Upper lobe of left lung (tissue), 6 donors: ENCODE measurements at regions not wholly inside any gene's neighbourhood (a gene's known extent, or its start where the extent isn't known, plus 50 kb on each side); places are given as distances from the start of the nearest gene placed in this dataset.
A peak's percentile ranks its signal among the peaks of the same experiment; 100 is the strongest.

Source experiments
- ATAC-seq, 2 donors: fragments of 200-7000 bp; cut with Tn5 transposase; one replicate each; pipeline ENCODE4 v1.9.1; 2022; ENCODE audit warnings: mild to moderate bottlenecking in 2 of 2, moderate library complexity in 2 of 2; ENCODE audit not compliant: low FRiP score in 2 of 2
- DNase-seq, 2 donors: peaks; one replicate each; pipeline ENCODE4 v3.0.0-alpha.2; 2019 to 2020
- H3K27ac ChIP-seq, 4 donors: fragments of 200-600 bp; sonication (generic); one replicate each; pipeline ENCODE4 v1.5.1; 2016 to 2019
- H3K27me3 ChIP-seq, 4 donors: fragments of 200-600 bp; sonication (generic); one replicate each; pipeline ENCODE4 v1.5.1; 2017 to 2019
- H3K36me3 ChIP-seq, 4 donors: fragments of 200-600 bp; sonication (generic); one replicate each; pipeline ENCODE4 v1.5.1; 2016 to 2019
- H3K4me1 ChIP-seq, 4 donors: fragments of 200-600 bp; sonication (generic); one replicate each; pipeline ENCODE4 v1.5.1; 2018 to 2019
- H3K4me3 ChIP-seq, 4 donors: fragments of 200-600 bp; sonication (generic); one replicate each; pipeline ENCODE4 v1.5.1; 2017 to 2019; ENCODE audit warnings: mild to moderate bottlenecking in 2 of 4, moderate library complexity in 1 of 4
- H3K9me3 ChIP-seq, 4 donors: fragments of 200-600 bp; sonication (generic); one replicate each; pipeline ENCODE4 v1.5.1; 2018 to 2019
- EP300 ChIP-seq, 4 donors: sonication (generic); formaldehyde crosslinking; IDR thresholded peaks; one replicate each; pipeline ENCODE4 v1.5.1; 2017; ENCODE audit warnings: antibody characterized with exemption in 4 of 4, control low read depth in 2 of 4
- POLR2A ChIP-seq, 4 donors: fragments of 450-650 bp; IDR thresholded peaks; one replicate each; pipeline ENCODE4 v1.5.1; 2016 to 2017; ENCODE audit warnings: antibody characterized with exemption in 4 of 4, mild to moderate bottlenecking in 2 of 4
- POLR2AphosphoS5 ChIP-seq, 2 donors: sonication (generic); formaldehyde crosslinking; IDR thresholded peaks; one replicate each; pipeline ENCODE4 v1.5.1; 2017; ENCODE audit warnings: antibody characterized with exemption in 2 of 2
- WGBS, 2 donors: methylation state at CpG; one replicate each; pipeline ENCODE4 v1.1.5; 2017 to 2018; 5-methylcytosine and 5-hydroxymethylcytosine counted together
- TF ChIP-seq, protein P1 (sequence below), 6 experiments: fragments of 450-650 bp in 4 of 6; fragments of 200-600 bp in 2 of 6; sonication (generic) in 2 of 6; IDR thresholded peaks; one replicate each; pipeline ENCODE4 v1.5.1; 2016 to 2019; ENCODE audit warnings: antibody characterized with exemption in 6 of 6
- donor health status: DM: no; HTN: no; CAD: no; lungs with moderate emphysema.
- donor health status: DM: no; HTN: yes; CAD: no; lungs with severe emphysema.

DNA sequence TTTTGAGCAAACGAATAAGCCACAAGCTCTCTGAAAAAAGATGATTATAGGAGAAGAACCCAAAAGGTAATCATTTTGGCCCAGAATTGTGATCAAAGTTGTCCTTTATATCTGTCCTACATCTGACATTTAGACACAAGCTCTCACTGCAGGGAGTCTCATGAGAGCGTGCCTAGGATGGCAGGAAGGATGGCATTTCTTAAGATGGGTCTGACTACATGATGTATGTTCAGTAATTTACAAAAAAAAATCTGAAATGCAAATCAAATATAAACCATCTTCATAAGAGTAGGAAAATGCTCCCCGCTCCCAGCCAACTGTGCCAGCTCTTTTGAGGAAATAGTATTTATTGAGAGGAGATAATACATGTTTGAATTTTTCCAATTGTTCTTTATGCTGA lies 81.0 kb upstream of the MBNL2 start:
- Histone ChIP-seq H3K4me3 (no peak overlapping the region), H3K27ac (peak overlapping the region in 3 of 4 donors; percentile 3 to 27 (median 21)), H3K4me1 (peaks cover 14 to 24% (median 18%) of the 10 kb centered on the region in 4 donors), H3K36me3 (no peaks in the 10 kb centered on the region), H3K9me3 (no peaks in the 10 kb centered on the region), H3K27me3 (no peaks in the 10 kb centered on the region)
- DNase-seq = no peak
- ATAC-seq = no peak
- TF ChIP-seq, protein P1, sequence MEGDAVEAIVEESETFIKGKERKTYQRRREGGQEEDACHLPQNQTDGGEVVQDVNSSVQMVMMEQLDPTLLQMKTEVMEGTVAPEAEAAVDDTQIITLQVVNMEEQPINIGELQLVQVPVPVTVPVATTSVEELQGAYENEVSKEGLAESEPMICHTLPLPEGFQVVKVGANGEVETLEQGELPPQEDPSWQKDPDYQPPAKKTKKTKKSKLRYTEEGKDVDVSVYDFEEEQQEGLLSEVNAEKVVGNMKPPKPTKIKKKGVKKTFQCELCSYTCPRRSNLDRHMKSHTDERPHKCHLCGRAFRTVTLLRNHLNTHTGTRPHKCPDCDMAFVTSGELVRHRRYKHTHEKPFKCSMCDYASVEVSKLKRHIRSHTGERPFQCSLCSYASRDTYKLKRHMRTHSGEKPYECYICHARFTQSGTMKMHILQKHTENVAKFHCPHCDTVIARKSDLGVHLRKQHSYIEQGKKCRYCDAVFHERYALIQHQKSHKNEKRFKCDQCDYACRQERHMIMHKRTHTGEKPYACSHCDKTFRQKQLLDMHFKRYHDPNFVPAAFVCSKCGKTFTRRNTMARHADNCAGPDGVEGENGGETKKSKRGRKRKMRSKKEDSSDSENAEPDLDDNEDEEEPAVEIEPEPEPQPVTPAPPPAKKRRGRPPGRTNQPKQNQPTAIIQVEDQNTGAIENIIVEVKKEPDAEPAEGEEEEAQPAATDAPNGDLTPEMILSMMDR (IDR thresholded peaks at IDR 0.05) = no peak
- TF ChIP-seq POLR2AphosphoS5 (IDR thresholded peaks at IDR 0.05) (no peak), POLR2A (IDR thresholded peaks at IDR 0.05) (no peak), EP300 (IDR thresholded peaks at IDR 0.05) (no peak)
- 63 to 77% methylated on average over 3 of the region's 3 CpGs for WGBS, 2 donors

DNA sequence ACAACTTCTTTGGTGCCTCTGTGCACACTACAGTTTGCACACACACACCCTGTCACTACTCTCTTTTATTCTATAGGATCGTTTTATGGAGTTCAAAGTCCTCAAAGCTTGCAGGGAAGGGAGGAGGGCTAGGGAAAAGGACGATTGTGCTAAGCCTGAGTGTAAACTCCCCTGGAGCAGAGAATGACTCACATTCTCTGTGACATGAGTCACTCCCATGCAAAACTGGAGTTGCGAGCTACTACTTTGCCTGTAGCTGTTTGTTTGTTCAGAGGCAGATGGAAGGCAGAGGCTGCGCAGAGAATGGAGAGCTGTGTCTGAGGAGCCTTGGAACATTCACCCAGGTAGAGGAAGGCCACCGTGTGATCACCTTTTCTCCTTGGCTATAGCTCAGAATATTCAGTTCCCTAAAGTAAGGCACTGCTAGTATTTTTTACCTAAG lies 80.5 kb upstream of the MBNL2 start:
- peak in 1 of 2 donors; percentile 76 for DNase-seq
- peak overlapping the region in 1 of 4 donors; percentile 31 for H3K4me3 ChIP-seq

DNA sequence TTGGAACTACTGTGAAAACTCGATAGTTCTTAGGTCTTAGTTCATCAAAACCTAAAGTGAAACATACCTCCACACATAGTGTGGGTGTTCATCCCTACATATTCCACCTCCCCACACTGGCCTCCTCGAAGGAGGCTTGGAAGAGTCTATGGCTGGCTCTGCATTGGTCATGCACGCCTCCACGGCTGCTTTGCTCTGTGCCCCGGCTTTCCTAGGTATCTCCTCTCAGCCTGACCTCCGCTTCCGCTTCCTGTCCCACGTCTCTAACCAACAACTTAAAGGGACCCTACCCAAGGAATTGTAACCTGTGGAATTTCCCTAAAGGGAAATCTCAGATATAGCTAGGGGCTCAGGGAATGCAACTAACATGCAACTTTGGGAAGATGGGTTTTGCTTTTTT lies 79.7 kb upstream of the MBNL2 start:
- 47 to 62% methylated on average over 8 of the region's 8 CpGs for WGBS, 2 donors
- DNase-seq (no peak), ATAC-seq (peak; percentile 26 to 44)
- Histone ChIP-seq H3K4me3 (peak overlapping the region in 3 of 4 donors; percentile 3 to 31 (median 16)), H3K4me1 (peaks cover 10 to 19% (median 15%) of the 10 kb centered on the region in 4 donors), H3K36me3 (no peaks in the 10 kb centered on the region), H3K9me3 (no peaks in the 10 kb centered on the region), H3K27me3 (no peaks in the 10 kb centered on the region), H3K27ac (peak overlapping the region in 3 of 4 donors; percentile 6 to 49 (median 22))
- TF ChIP-seq, protein P1 (IDR thresholded peaks at IDR 0.05) = no peak
- TF ChIP-seq POLR2A (IDR thresholded peaks at IDR 0.05) = no peak
- TF ChIP-seq EP300 (IDR thresholded peaks at IDR 0.05) = no peak
- no peak for TF ChIP-seq POLR2AphosphoS5 (IDR thresholded peaks at IDR 0.05)

More for the DNA sequence above, 80.5 kb upstream of the MBNL2 start:
- peak; percentile 88 to 94 for ATAC-seq
- peak in 1 of 4 donors; percentile 65 for TF ChIP-seq EP300 (IDR thresholded peaks at IDR 0.05)
- TF ChIP-seq, protein P1 (IDR thresholded peaks at IDR 0.05) = no peak
- TF ChIP-seq POLR2AphosphoS5 (IDR thresholded peaks at IDR 0.05) = peak; percentile 43 to 56
- H3K4me1 ChIP-seq = peaks cover 12 to 19% (median 17%) of the 10 kb centered on the region in 4 donors
- H3K36me3 ChIP-seq = no peaks in the 10 kb centered on the region
- H3K27ac ChIP-seq = peak overlapping the region in 3 of 4 donors; percentile 21 to 27 (median 22)
- H3K27me3 ChIP-seq = no peaks in the 10 kb centered on the region
- no peaks in the 10 kb centered on the region for H3K9me3 ChIP-seq
- 17 to 19% methylated on average over 5 of the region's 5 CpGs for WGBS, 2 donors

DNA sequence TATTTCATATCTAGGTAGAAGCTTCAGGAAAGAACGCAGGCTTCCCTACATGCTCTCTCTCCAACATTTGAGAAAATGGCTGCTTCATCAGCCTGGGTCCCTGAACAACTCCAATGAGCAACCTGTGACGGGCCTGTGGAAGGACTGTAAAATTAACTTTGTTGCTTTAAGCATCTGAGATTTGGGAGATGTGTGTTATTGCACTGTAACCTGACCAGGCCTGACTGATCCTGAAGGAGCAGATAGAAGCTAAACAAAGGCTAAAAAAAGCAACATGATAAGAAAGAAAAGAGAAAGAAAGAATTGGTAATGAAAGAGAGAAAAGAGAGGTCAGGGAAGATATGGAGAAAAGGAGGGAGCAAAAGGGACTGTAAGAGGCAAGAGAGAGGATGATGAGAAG lies 77.1 kb upstream of the MBNL2 start:
- ATAC-seq = no peak
- no peak for DNase-seq
- Histone ChIP-seq H3K9me3 (no peaks in the 10 kb centered on the region), H3K27ac (no peak overlapping the region), H3K4me3 (no peak overlapping the region), H3K36me3 (no peaks in the 10 kb centered on the region), H3K4me1 (peaks cover 10 to 18% (median 15%) of the 10 kb centered on the region in 4 donors), H3K27me3 (no peaks in the 10 kb centered on the region)
- TF ChIP-seq, protein P1 (IDR thresholded peaks at IDR 0.05) = no peak
- no peak for TF ChIP-seq POLR2A (IDR thresholded peaks at IDR 0.05)
- TF ChIP-seq POLR2AphosphoS5 (IDR thresholded peaks at IDR 0.05) = no peak
- TF ChIP-seq EP300 (IDR thresholded peaks at IDR 0.05) = no peak
- WGBS, 2 donors = 95 to 100% methylated on average over 2 of the region's 2 CpGs

DNA sequence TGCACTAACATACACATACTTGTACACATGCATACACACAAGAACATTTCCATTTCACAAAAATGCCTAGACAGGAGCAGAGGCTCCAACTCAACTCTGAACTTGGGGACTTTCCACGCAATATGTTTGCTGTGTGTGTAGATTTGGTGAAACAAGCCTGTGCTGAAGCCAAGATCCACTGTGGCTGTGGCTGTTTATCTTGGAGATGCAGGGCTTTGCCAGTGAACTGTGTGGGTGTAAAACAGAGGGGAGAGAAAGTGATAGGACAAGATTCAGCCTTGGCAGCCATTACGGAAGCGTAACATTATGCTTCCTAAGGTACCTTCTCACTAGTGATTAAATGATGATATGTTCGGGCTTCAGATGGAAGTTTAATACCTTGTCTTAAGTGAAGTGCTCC lies 73.2 kb upstream of the MBNL2 start:
- Histone ChIP-seq H3K9me3 (no peaks in the 10 kb centered on the region), H3K27me3 (no peaks in the 10 kb centered on the region), H3K36me3 (no peaks in the 10 kb centered on the region), H3K4me3 (no peak overlapping the region), H3K4me1 (no peaks in the 10 kb centered on the region), H3K27ac (no peak overlapping the region)
- TF ChIP-seq POLR2A (IDR thresholded peaks at IDR 0.05) = no peak
- no peak for TF ChIP-seq EP300 (IDR thresholded peaks at IDR 0.05)
- DNase-seq = no peak
- no peak for ATAC-seq
- 87 to 99% methylated on average over 4 of the region's 4 CpGs for WGBS, 2 donors
